H7 (cell line): ENCODE measurements at regions not wholly inside any gene's neighbourhood (a gene's known extent, or its start where the extent isn't known, plus 50 kb on each side); places are given as distances from the start of the nearest gene placed in this dataset.
"Not testable (repeated sequence)": the region's sequence is repeated elsewhere in the genome, so short reads cannot be mapped to it uniquely, and the experiment has no call there.

Experiments
- DNase-seq: peaks from one replicate; pipeline ENCODE4 v3.0.0; 2012
- H3K27me3 ChIP-seq: 2 replicates; pipeline ENCODE4 v1.6.0; 2011; ENCODE audit warnings: mild to moderate bottlenecking, low read length; ENCODE audit not compliant: control insufficient read depth, insufficient read depth
- H3K36me3 ChIP-seq: replicated peaks from 2 replicates; pipeline ENCODE4 v1.5.1; 2011; ENCODE audit warnings: low read length; ENCODE audit not compliant: control insufficient read depth, insufficient read depth
- H3K4me3 ChIP-seq: 2 replicates; pipeline ENCODE4 v1.5.1; 2011; ENCODE audit warnings: low read depth, mild to moderate bottlenecking, control low read depth, low read length, moderate library complexity; ENCODE audit not compliant: insufficient read depth

- Histone ChIP-seq H3K4me3 (no peak overlapping the region), H3K36me3 (no peaks in the 10 kb centered on the region), H3K27me3 (no peaks in the 10 kb centered on the region)
- no peak for DNase-seq
These were observed 273.0 kb upstream of the CRY1 start for GRCh38 chr12:107366322-107366721.

GRCh38 chr12:107368586-107368985 is 275.2 kb upstream of the CRY1 start:
- DNase-seq: no peak
- H3K27me3 ChIP-seq: no peaks in the 10 kb centered on the region
- H3K36me3 ChIP-seq: no peaks in the 10 kb centered on the region
- H3K4me3 ChIP-seq: no peak overlapping the region

- no peak for DNase-seq
- Histone ChIP-seq H3K27me3 (no peaks in the 10 kb centered on the region), H3K36me3 (no peaks in the 10 kb centered on the region), H3K4me3 (no peak overlapping the region)
These were observed 275.7 kb upstream of the CRY1 start for GRCh38 chr12:107369006-107369405.

- DNase-seq: no peak
- H3K4me3 ChIP-seq: no peak overlapping the region
- H3K36me3 ChIP-seq: no peaks in the 10 kb centered on the region
- H3K27me3 ChIP-seq: no peaks in the 10 kb centered on the region
These were observed 276.3 kb upstream of the CRY1 start for GRCh38 chr12:107369679-107370078.

- DNase-seq: no peak
These were observed 278.9 kb upstream of the CRY1 start for GRCh38 chr12:107372229-107372658.

GRCh38 chr12:107373238-107373809 is 280.0 kb upstream of the CRY1 start:
- Histone ChIP-seq H3K4me3 (no peak overlapping the region), H3K27me3 (no peaks in the 10 kb centered on the region), H3K36me3 (no peaks in the 10 kb centered on the region)
- DNase-seq: no peak

More at GRCh38 chr12:107372229-107372658, 278.9 kb upstream of the CRY1 start:
- Histone ChIP-seq H3K4me3 (no peak overlapping the region), H3K36me3 (no peaks in the 10 kb centered on the region), H3K27me3 (no peaks in the 10 kb centered on the region)

GRCh38 chr12:107374161-107374840 is 281.0 kb upstream of the CRY1 start:
- H3K4me3 ChIP-seq: no peak overlapping the region
- H3K27me3 ChIP-seq: no peaks in the 10 kb centered on the region
- no peaks in the 10 kb centered on the region for H3K36me3 ChIP-seq
- DNase-seq: peak; percentile 32

GRCh38 chr12:107375231-107375630 is 281.9 kb upstream of the CRY1 start:
- Histone ChIP-seq H3K4me3 (no peak overlapping the region), H3K27me3 (no peaks in the 10 kb centered on the region), H3K36me3 (no peaks in the 10 kb centered on the region)
- DNase-seq: no peak

GRCh38 chr12:107377596-107378385 is 284.4 kb upstream of the CRY1 start:
- no peak for DNase-seq
- H3K27me3 ChIP-seq: no peaks in the 10 kb centered on the region
- H3K4me3 ChIP-seq: no peak overlapping the region

GRCh38 chr12:107378609-107379008 is 285.3 kb upstream of the CRY1 start:
- Histone ChIP-seq H3K4me3 (no peak overlapping the region), H3K36me3 (no peaks in the 10 kb centered on the region), H3K27me3 (no peaks in the 10 kb centered on the region)
- DNase-seq: no peak

More at GRCh38 chr12:107377596-107378385, 284.4 kb upstream of the CRY1 start:
- H3K36me3 ChIP-seq: no peaks in the 10 kb centered on the region

GRCh38 chr12:107379142-107379851 is 285.9 kb upstream of the CRY1 start:
- DNase-seq, H3K36me3 ChIP-seq: not testable (repeated sequence)

GRCh38 chr12:107379852-107380567 is 286.7 kb upstream of the CRY1 start:
- no peak for DNase-seq
- Histone ChIP-seq H3K27me3 (no peaks in the 10 kb centered on the region), H3K36me3 (no peaks in the 10 kb centered on the region), H3K4me3 (no peak overlapping the region)

More at GRCh38 chr12:107379142-107379851, 285.9 kb upstream of the CRY1 start:
- H3K4me3 ChIP-seq, H3K27me3 ChIP-seq: not testable (repeated sequence)

GRCh38 chr12:107384645-107385044 is 291.3 kb upstream of the CRY1 start:
- Histone ChIP-seq H3K27me3 (no peaks in the 10 kb centered on the region), H3K36me3 (no peaks in the 10 kb centered on the region), H3K4me3 (no peak overlapping the region)
- no peak for DNase-seq

GRCh38 chr12:107385509-107385908 is 292.2 kb upstream of the CRY1 start:
- Histone ChIP-seq H3K36me3 (no peaks in the 10 kb centered on the region), H3K4me3 (no peak overlapping the region), H3K27me3 (no peaks in the 10 kb centered on the region)
- no peak for DNase-seq
